MCF 10A (cell line): ENCODE measurements at regions not wholly inside any gene's neighbourhood (a gene's known extent, or its start where the extent isn't known, plus 50 kb on each side); places are given as distances from the start of the nearest gene placed in this dataset.

Experiments used
- BruUV-seq: library from RNA; stranded (reverse); fragments of 400-500 nt; replicated peaks from 2 replicates; lab custom pipeline; 2021; lab: Mats Ljungman, UMichigan
- CTCF ChIA-PET: fragments of 300-600 bp; sonication (Branson Sonifier 250); formaldehyde crosslinking; extraction: SDS; loops from one replicate; lab custom pipeline; 2021; ENCODE audit warnings: antibody characterized with exemption, inconsistent platforms; lab: Yijun Ruan, JAX
- POLR2A ChIA-PET: fragments of 300-600, 350-650 bp; sonication (Branson Sonifier 250); formaldehyde crosslinking; extraction: SDS; loops from one replicate; lab custom pipeline; 2020; ENCODE audit warnings: antibody characterized with exemption, inconsistent platforms; lab: Yijun Ruan, JAX
- DNase-seq: peaks from one replicate; pipeline ENCODE4 v3.0.0-alpha.2; 2018; ENCODE audit not compliant: unreplicated experiment
- H3K27ac Mint-ChIP-seq: one replicate; pipeline ENCODE4 v1.8.0; 2022; ENCODE audit warnings: mild to moderate bottlenecking, low read depth, mixed read lengths; ENCODE audit not compliant: unreplicated experiment
- H3K27me3 Mint-ChIP-seq: one replicate; pipeline ENCODE4 v1.8.0; 2022; ENCODE audit warnings: mixed read lengths; ENCODE audit not compliant: insufficient read depth, unreplicated experiment
- H3K36me3 Mint-ChIP-seq: one replicate; pipeline ENCODE4 v1.8.0; 2022; ENCODE audit warnings: mild to moderate bottlenecking, moderate library complexity, mixed read lengths; ENCODE audit not compliant: insufficient read depth, unreplicated experiment
- H3K4me1 Mint-ChIP-seq: one replicate; pipeline ENCODE4 v1.8.0; 2022; ENCODE audit warnings: mixed read lengths; ENCODE audit not compliant: insufficient read depth, unreplicated experiment
- H3K4me3 Mint-ChIP-seq: one replicate; pipeline ENCODE4 v1.8.0; 2022; ENCODE audit warnings: mild to moderate bottlenecking, moderate library complexity, mixed read lengths; ENCODE audit not compliant: unreplicated experiment
- H3K9me3 Mint-ChIP-seq: one replicate; pipeline ENCODE4 v1.8.0; 2022; ENCODE audit warnings: mixed read lengths; ENCODE audit not compliant: unreplicated experiment
- intact Hi-C: fragments of 100-400 bp; cut with micrococcal nuclease; formaldehyde crosslinking; loops from 2 replicates; pipeline ENCODE4 v1.14.1; 2022
- TF ChIP-seq, protein P1 (sequence below): fragments of 200-600 bp; IDR thresholded peaks from one replicate; pipeline ENCODE4 v1.8.0; 2022; ENCODE audit warnings: antibody characterized with exemption, mild to moderate bottlenecking; ENCODE audit not compliant: unreplicated experiment

DNA sequence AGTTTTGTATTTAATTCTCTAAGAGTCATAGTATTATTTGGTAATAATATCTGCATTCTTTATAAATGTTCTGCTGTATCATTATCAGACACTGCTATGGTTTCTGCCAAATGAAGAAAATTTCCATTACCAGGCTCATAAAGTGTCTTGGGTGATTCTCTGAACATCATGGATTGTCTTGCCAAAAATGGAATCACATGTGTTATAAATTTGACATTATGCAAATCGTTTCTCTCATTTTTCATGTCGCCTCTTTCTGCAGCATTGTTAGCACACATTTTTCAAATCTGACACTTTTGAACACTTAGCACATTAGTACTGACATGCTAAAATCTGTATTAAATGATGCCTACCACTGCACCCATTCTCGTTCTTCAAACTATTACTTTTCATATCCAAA lies 74.2 kb upstream of the NEK7 start:
- intact Hi-C loops = loop anchor here (10.0 kb wide), 1 partner anchor 558 kb away; no protein-coding TSS in a partner anchor
- no peaks in the 10 kb centered on the region for H3K4me1 Mint-ChIP-seq
- TF ChIP-seq, protein P1, sequence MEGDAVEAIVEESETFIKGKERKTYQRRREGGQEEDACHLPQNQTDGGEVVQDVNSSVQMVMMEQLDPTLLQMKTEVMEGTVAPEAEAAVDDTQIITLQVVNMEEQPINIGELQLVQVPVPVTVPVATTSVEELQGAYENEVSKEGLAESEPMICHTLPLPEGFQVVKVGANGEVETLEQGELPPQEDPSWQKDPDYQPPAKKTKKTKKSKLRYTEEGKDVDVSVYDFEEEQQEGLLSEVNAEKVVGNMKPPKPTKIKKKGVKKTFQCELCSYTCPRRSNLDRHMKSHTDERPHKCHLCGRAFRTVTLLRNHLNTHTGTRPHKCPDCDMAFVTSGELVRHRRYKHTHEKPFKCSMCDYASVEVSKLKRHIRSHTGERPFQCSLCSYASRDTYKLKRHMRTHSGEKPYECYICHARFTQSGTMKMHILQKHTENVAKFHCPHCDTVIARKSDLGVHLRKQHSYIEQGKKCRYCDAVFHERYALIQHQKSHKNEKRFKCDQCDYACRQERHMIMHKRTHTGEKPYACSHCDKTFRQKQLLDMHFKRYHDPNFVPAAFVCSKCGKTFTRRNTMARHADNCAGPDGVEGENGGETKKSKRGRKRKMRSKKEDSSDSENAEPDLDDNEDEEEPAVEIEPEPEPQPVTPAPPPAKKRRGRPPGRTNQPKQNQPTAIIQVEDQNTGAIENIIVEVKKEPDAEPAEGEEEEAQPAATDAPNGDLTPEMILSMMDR = no peak
- POLR2A ChIA-PET = no interaction called here
- H3K9me3 Mint-ChIP-seq = peaks cover 11% of the 10 kb centered on the region
- no peak overlapping the region for H3K4me3 Mint-ChIP-seq
- DNase-seq = no peak
- CTCF ChIA-PET = no interaction called here
- no peaks in the 10 kb centered on the region for H3K27me3 Mint-ChIP-seq
- no TSS peak for BruUV-seq
- no peak overlapping the region for H3K27ac Mint-ChIP-seq
- no peaks in the 10 kb centered on the region for H3K36me3 Mint-ChIP-seq

DNA sequence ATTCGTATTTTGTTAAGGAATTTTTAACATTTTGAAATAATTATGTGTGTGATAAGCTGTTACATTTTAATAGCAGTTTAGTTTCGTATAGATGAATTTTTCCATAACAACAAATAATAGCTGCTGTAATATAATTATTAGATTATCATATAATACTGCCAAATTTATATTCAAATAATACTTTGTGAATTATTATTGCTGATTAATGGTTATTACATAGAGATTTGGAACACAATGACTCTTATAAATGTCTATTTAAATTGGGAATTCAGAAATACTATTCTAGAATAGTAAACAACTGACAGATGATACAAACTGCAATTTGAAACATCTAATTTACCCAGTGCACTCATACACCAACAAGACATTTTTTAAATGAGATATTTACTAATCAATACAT lies 73.2 kb upstream of the NEK7 start:
- H3K27ac Mint-ChIP-seq = no peak overlapping the region
- no peak for DNase-seq
- no peaks in the 10 kb centered on the region for H3K36me3 Mint-ChIP-seq
- peaks cover 4% of the 10 kb centered on the region for H3K4me1 Mint-ChIP-seq
- ChIA-PET POLR2A (interaction anchor here (0.8 to 1.4 kb wide), 2 partner anchors 75 to 181 kb away, joined by 4 to 5 read pairs; partner anchors contain the start of gene C1orf53), CTCF (interaction anchor here (0.6 to 2.5 kb wide), 4 partner anchors 8 to 686 kb away, joined by 3 to 10 read pairs (median 3); no protein-coding TSS in a partner anchor)
- intact Hi-C loops = loop anchor here (10.0 kb wide), 1 partner anchor 559 kb away; no protein-coding TSS in a partner anchor
- TF ChIP-seq, protein P1 = no peak
- no peaks in the 10 kb centered on the region for H3K27me3 Mint-ChIP-seq
- peaks cover 7% of the 10 kb centered on the region for H3K9me3 Mint-ChIP-seq
- H3K4me3 Mint-ChIP-seq = no peak overlapping the region
- no TSS peak for BruUV-seq

DNA sequence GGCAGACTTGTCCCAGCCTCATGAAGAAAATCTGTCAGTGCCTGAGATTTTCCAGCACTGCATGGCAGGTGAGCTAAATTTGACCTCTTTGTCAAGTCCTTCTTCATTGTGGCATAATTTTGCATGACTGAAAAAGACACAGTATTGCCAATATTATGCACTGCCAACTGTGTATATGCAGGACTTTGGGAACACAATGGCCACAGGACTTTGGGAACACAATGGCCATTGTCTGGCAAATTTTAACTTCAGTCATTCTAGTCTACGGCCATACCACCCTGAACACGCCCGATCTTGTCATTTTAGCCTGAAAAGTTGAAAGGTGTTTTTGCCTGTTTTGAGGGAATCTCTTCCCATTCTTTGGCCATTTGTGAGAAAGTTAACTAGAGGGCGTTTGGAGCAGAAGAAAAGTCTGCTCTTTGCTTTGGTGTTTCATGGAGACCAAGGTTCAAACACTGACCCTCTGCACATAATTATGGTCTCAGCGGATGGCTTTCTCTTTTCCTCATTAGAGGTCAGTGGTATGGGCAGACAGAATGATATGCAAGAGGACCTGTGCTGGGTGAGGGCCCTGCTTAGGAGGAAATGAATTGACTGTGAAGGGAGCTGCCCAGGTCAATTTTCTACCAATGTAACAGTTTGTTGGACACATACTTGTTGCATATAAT lies 72.4 kb upstream of the NEK7 start:
- Mint-ChIP-seq H3K36me3 (no peaks in the 10 kb centered on the region), H3K4me1 (peaks cover 7% of the 10 kb centered on the region), H3K9me3 (no peaks in the 10 kb centered on the region), H3K27ac (no peak overlapping the region), H3K27me3 (no peaks in the 10 kb centered on the region), H3K4me3 (no peak overlapping the region)
- TF ChIP-seq, protein P1 = no peak
- POLR2A ChIA-PET = interaction anchor here (0.5 to 3.3 kb wide), 4 partner anchors 72 to 1207 kb away, joined by 3 to 10 read pairs (median 4); partner anchors contain the start of genes C1orf53 and NEK7
- BruUV-seq = no TSS peak
- CTCF ChIA-PET = interaction anchor here (0.6 to 2.5 kb wide), 6 partner anchors 9 to 686 kb away, joined by 3 to 10 read pairs (median 3); no protein-coding TSS in a partner anchor
- DNase-seq = no peak
- intact Hi-C loops = loop anchor here (10.0 kb wide), 1 partner anchor 560 kb away; no protein-coding TSS in a partner anchor

DNA sequence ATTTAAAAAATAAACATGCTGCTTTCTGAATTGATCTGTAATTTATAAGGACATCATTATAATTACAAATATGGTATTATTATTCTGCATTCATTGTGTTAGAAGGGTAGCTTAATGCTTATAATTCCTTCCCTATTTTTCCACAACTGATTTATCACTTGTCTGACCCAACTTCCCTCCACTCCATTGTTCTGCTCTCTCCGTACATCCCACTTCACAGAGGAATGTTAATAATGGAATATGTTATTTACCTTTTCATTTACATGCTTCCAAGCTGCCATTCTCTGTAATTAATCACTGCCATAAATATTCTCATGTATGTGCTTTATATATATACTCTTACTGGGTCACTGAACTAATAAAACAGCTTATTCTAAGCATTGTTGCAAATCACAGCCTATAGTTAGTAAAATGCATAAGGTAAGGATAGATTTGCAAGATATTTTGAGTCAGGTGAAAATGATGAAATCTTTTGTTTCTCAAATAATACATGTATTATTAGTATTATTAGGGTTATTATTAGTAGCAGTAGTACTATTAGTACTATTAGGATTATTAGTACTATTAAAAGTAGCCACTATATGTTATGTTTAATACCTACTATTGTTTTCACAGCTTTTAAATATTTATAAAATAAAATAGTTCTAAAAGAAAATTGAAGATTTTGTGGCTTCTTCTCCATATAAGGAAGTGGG lies 70.6 kb upstream of the NEK7 start:
- BruUV-seq = no TSS peak
- H3K4me3 Mint-ChIP-seq = no peak overlapping the region
- no peak for DNase-seq
- H3K36me3 Mint-ChIP-seq = no peaks in the 10 kb centered on the region
- no peak overlapping the region for H3K27ac Mint-ChIP-seq
- H3K27me3 Mint-ChIP-seq = no peaks in the 10 kb centered on the region
- H3K4me1 Mint-ChIP-seq = peaks cover 7% of the 10 kb centered on the region
- no peaks in the 10 kb centered on the region for H3K9me3 Mint-ChIP-seq
- ChIA-PET CTCF (interaction anchor here (0.5 to 1.8 kb wide), 8 partner anchors 15 to 1465 kb away, joined by 3 to 9 read pairs (median 4); no protein-coding TSS in a partner anchor), POLR2A (interaction anchor here (1.0 to 3.3 kb wide), 4 partner anchors 11 to 379 kb away, joined by 3 to 10 read pairs (median 3); partner anchors contain the start of gene NEK7)
- intact Hi-C loops = loop anchor here (5.0 to 10.0 kb wide), 2 partner anchors 171 to 561 kb away; no protein-coding TSS in a partner anchor
- TF ChIP-seq, protein P1 = no peak
